B cell (primary cell): ENCODE measurements at regions not wholly inside any gene's neighbourhood (a gene's known extent, or its start where the extent isn't known, plus 50 kb on each side); places are given as distances from the start of the nearest gene placed in this dataset.

ENCODE experiments used
- ATAC-seq: fragments of 200-7000 bp; cut with Tn5 transposase; one replicate; pipeline ENCODE4 v1.10.0; 2021; ENCODE audit warnings: low read depth, mild to moderate bottlenecking, moderate number of reproducible peaks, moderate library complexity
- CTCF ChIA-PET: fragments of 350-600 bp; sonication (Branson Sonifier 250); formaldehyde crosslinking; loops from one replicate; lab custom pipeline; 2021; ENCODE audit warnings: antibody characterized with exemption, inconsistent platforms; lab: Charles Lee
- POLR2A ChIA-PET: fragments of 350-600 bp; sonication (Branson Sonifier 250); formaldehyde crosslinking; loops from one replicate; lab custom pipeline; 2021; ENCODE audit warnings: antibody characterized with exemption; lab: Charles Lee
- DNase-seq: peaks from one replicate; pipeline ENCODE4 v3.0.0; 2013
- H2AFZ ChIP-seq: 2 replicates; pipeline ENCODE4 v1.6.1; 2012; ENCODE audit warnings: mild to moderate bottlenecking, low read depth, low read length; ENCODE audit not compliant: insufficient read depth, poor library complexity, severe bottlenecking
- H3K27ac ChIP-seq, 2 donors: 1 replicate in 1 of 2; 2 replicates in 1 of 2; pipeline ENCODE4 v1.5.1; 2012 to 2013; ENCODE audit warnings: low read length in 2 of 2, mild to moderate bottlenecking in 2 of 2, moderate library complexity in 1 of 2
- H3K27me3 ChIP-seq, 4 experiments: fragments of 200-600 bp in 1 of 4; sonication (generic) in 1 of 4; replicated peaks in 1 of 4; 1 replicate in 2 of 4; 2 replicates in 2 of 4; pipeline versions ENCODE4 v1.6.1 to v1.7.0; 2013 to 2016; ENCODE audit warnings: low read length in 3 of 4, mild to moderate bottlenecking in 2 of 4, mixed read lengths in 1 of 4, moderate library complexity in 1 of 4; ENCODE audit not compliant: insufficient read depth in 4 of 4, control insufficient read depth in 3 of 4; ENCODE audit errors: control extremely low read depth in 1 of 4
- H3K36me3 ChIP-seq, 2 experiments: replicated peaks in 1 of 2; 1 replicate in 1 of 2; 2 replicates in 1 of 2; pipeline versions ENCODE4 v1.6.1 to v1.7.1; 2013; ENCODE audit warnings: low read length in 1 of 2; ENCODE audit not compliant: insufficient read depth in 2 of 2, control insufficient read depth in 1 of 2; ENCODE audit errors: control extremely low read depth in 1 of 2, extremely low read depth in 1 of 2
- H3K4me1 ChIP-seq, 2 donors: fragments of 200-600 bp in 1 of 2; sonication (generic) in 1 of 2; 1 replicate in 1 of 2; 2 replicates in 1 of 2; pipeline versions ENCODE4 v1.5.1 to v1.6.1; 2013 to 2017; ENCODE audit warnings: low read length in 2 of 2; ENCODE audit not compliant: control insufficient read depth in 2 of 2, insufficient read depth in 2 of 2
- H3K4me2 ChIP-seq: replicated peaks from 2 replicates; pipeline ENCODE3; 2012; ENCODE audit warnings: mild to moderate bottlenecking, low read depth, low read length; ENCODE audit not compliant: poor library complexity, severe bottlenecking
- H3K4me3 ChIP-seq, 5 experiments: fragments of 200-600 bp in 1 of 5; sonication (generic) in 1 of 5; 1 replicate in 3 of 5; 2 replicates in 2 of 5; pipeline versions ENCODE4 v1.5.1 to v1.7.0; 2011 to 2016; ENCODE audit warnings: low read length in 4 of 5, mild to moderate bottlenecking in 4 of 5, low read depth in 2 of 5, control low read depth in 1 of 5, moderate library complexity in 1 of 5; ENCODE audit not compliant: insufficient read depth in 1 of 5; ENCODE audit errors: control extremely low read depth in 1 of 5, extremely low read depth in 1 of 5
- H3K79me2 ChIP-seq: fragments of 200-600 bp; sonication (generic); one replicate; pipeline ENCODE4 v1.6.0; 2016; ENCODE audit warnings: low read length; ENCODE audit not compliant: control insufficient read depth, insufficient read depth
- H3K9ac ChIP-seq: fragments of 200-600 bp; sonication (generic); 2 replicates; pipeline ENCODE4 v1.6.1; 2017; ENCODE audit warnings: mild to moderate bottlenecking, low read length, moderate library complexity
- H3K9me3 ChIP-seq, 3 donors: one replicate each; pipeline versions ENCODE4 v1.6.1 to v1.7.1; 2013; ENCODE audit warnings: low read length in 2 of 3; ENCODE audit not compliant: control insufficient read depth in 2 of 3, insufficient read depth in 1 of 3; ENCODE audit errors: control extremely low read depth in 1 of 3
- H4K20me1 ChIP-seq: 2 replicates; pipeline ENCODE4 v1.6.0; 2012; ENCODE audit warnings: mild to moderate bottlenecking, low read length; ENCODE audit not compliant: insufficient read depth, control insufficient read depth, poor library complexity, severe bottlenecking
- H3K27ac Mint-ChIP-seq: one replicate; pipeline ENCODE4 v1.8.0; 2021; ENCODE audit warnings: mixed read lengths
- H3K27me3 Mint-ChIP-seq: one replicate; pipeline ENCODE4 v1.8.0; 2021; ENCODE audit warnings: mixed read lengths
- H3K4me1 Mint-ChIP-seq: one replicate; pipeline ENCODE4 v1.8.0; 2021; ENCODE audit warnings: mixed read lengths
- H3K4me3 Mint-ChIP-seq: one replicate; pipeline ENCODE4 v1.8.0; 2021; ENCODE audit warnings: mixed read lengths
- H3K9me3 Mint-ChIP-seq: one replicate; pipeline ENCODE4 v1.8.0; 2022; ENCODE audit warnings: mixed read lengths; ENCODE audit not compliant: insufficient read depth
- CTCF ChIP-seq: fragments of 200-600 bp; IDR thresholded peaks from one replicate; pipeline ENCODE4 v1.8.0; 2022; ENCODE audit warnings: antibody characterized with exemption, mild to moderate bottlenecking
- EZH2 ChIP-seq: IDR thresholded peaks from 2 replicates; pipeline ENCODE4 v1.6.1; 2012; ENCODE audit warnings: borderline replicate concordance, low read depth, mild to moderate bottlenecking, moderate library complexity, low read length; ENCODE audit not compliant: insufficient read depth, poor library complexity, severe bottlenecking
- WGBS: methylation state at CpG from one replicate; pipeline ENCODE4 v1.1.5; 2013; ENCODE audit warnings: missing lambda C conversion rate; ENCODE audit not compliant: insufficient coverage; 5-methylcytosine and 5-hydroxymethylcytosine counted together
- intact Hi-C: fragments of 100-400 bp; cut with micrococcal nuclease; formaldehyde crosslinking; loops from one replicate; pipeline ENCODE4 v1.10.0; 2022

DNA sequence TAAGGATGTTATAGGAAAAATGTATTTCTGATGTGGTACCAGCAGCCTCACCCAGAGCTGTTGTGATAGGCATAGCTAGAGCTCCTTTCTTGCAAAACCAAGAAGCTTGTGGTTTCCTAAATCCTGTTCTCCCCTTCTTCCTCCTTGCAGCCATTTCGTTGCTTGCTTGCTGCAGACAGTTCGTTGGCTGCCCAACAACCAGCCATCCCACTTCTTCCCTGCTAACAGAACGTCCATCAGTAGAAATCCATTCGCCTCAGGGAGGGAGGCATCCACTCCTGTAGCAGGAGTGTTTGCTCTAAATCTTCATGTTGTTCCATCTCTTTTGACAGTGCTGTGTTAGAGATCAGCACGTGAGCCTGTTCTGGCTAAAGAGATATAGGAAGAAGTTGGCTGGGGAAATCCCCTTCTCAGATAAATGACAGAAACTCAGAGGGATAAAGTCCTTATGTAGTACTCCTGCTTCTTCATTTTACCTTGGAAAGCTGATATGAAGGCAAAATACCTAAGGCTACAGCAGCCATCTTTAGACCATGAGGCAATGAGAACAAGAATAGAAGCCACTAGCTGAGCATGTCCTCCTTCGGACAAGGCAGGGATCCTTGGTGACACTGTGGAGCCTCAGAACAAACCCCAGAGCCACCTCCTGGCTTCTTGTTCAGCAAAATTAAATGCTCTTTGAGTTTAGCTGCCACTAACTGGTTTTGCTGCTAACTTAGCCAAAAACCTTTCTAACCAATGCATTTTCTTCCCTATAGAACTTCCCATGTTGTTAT lies 68.4 kb upstream of the RELL1 start:
- H3K4me3 Mint-ChIP-seq, result peak overlapping the region; percentile 71
- Histone ChIP-seq H3K4me2 (peak overlapping the region; percentile 67), H3K9ac (peak overlapping the region; percentile 34), H3K4me1 (peaks cover 36 to 47% of the 10 kb centered on the region in 2 donors), H3K27ac (no peak overlapping the region), H2AFZ (peak overlapping the region; percentile 83), H4K20me1 (no peaks in the 10 kb centered on the region), H3K9me3 (no peaks in the 10 kb centered on the region), H3K36me3 (no peaks in the 10 kb centered on the region), H3K27me3 (no peaks in the 10 kb centered on the region), H3K79me2 (no peaks in the 10 kb centered on the region), H3K4me3 (peak overlapping the region in 3 of 5 experiments; percentile 10 to 61 (median 46))
- intact Hi-C loops, result no loop called here
- no peaks in the 10 kb centered on the region for H3K27me3 Mint-ChIP-seq
- ChIA-PET CTCF (interaction anchor here (0.8 to 1.6 kb wide), 2 partner anchors 13 to 59 kb away, joined by 3 to 6 read pairs; no protein-coding TSS in a partner anchor), POLR2A (no interaction called here)
- peak; percentile 43 for DNase-seq
- 30% methylated on average over 3 of the region's 6 CpGs for WGBS
- H3K4me1 Mint-ChIP-seq, result peaks cover 49% of the 10 kb centered on the region
- TF ChIP-seq CTCF (no peak), EZH2 (no peak)
- peak overlapping the region; percentile 54 for H3K27ac Mint-ChIP-seq
- no peaks in the 10 kb centered on the region for H3K9me3 Mint-ChIP-seq
- no peak for ATAC-seq

DNA sequence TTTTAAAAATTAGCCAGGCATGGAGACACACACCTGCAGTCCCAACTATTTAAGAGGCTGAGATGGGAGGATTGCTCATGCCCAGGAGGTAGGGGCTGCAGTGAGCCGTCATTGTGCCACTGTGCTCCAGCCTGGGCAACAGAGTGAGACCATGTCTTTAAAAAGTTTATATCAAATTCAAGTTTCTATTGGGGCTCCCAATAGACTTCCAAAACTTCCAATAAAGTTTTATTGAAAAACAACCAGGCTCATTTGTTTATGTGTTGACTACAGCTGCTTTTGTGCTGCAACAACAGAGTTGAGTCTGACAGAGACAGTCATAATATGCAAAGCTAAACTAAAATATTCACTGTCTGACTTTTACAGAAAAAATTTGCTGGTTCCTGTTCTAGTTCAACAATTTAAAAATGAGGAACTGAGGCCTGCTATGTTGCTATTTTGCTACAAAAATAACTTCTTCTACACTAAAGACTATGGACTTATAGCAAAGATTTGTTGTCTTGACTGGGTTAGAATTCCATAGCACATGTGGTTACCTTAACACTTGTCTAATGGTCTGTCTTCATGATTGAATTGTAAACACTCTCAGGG lies 63.3 kb upstream of the RELL1 start:
- Histone ChIP-seq H3K27ac (peak overlapping the region; percentile 38 to 52), H3K4me2 (peak overlapping the region; percentile 66)

More for the DNA sequence above, 63.3 kb upstream of the RELL1 start:
- TF ChIP-seq EZH2 (no peak), CTCF (no peak)
- Mint-ChIP-seq H3K27ac (peak overlapping the region; percentile 76), H3K9me3 (peaks cover 2% of the 10 kb centered on the region), H3K4me1 (peaks cover 39% of the 10 kb centered on the region), H3K27me3 (no peaks in the 10 kb centered on the region), H3K4me3 (peak overlapping the region; percentile 43)
- Histone ChIP-seq H3K27me3 (no peaks in the 10 kb centered on the region), H4K20me1 (no peaks in the 10 kb centered on the region), H3K9me3 (peaks cover 0 to 13% (median 3%) of the 10 kb centered on the region in 3 donors), H3K9ac (no peak overlapping the region), H2AFZ (no peak overlapping the region), H3K4me3 (no peak overlapping the region), H3K79me2 (no peaks in the 10 kb centered on the region), H3K36me3 (no peaks in the 10 kb centered on the region), H3K4me1 (peaks cover 35 to 37% of the 10 kb centered on the region in 2 donors)
- peak; percentile 58 for DNase-seq
- peak; percentile 76 for ATAC-seq
- CTCF ChIA-PET, result interaction anchor here (0.9 to 1.6 kb wide), 2 partner anchors 9 to 148 kb away, joined by 4 to 10 read pairs; no protein-coding TSS in a partner anchor
- intact Hi-C loops, result loop anchor here (5.0 kb wide), 1 partner anchor 62 kb away; the partner anchor contains the start of gene RELL1
- no CpG with 5 or more reads among the region's 1 CpG for WGBS
- POLR2A ChIA-PET, result no interaction called here
